ENCODE measurements at regions not wholly inside any gene's neighbourhood (a gene's known extent, or its start where the extent isn't known, plus 50 kb on each side); places are given as distances from the start of the nearest gene placed in this dataset.

GRCh38 chr16:73831220-73831619 lies 465.4 kb upstream of the PSMD7 start:
- TF ChIP-seq CTCF (conservative IDR thresholded peaks at IDR 0.05) = no peak
- peaks cover 8% of the 10 kb centered on the region for H3K9me3 Mint-ChIP-seq
- peaks cover 4% of the 10 kb centered on the region for H3K9me3 ChIP-seq (ENCODE audit: control insufficient read depth, low read length)
- no peak overlapping the region for H3K9ac ChIP-seq (ENCODE audit: extremely low read depth, low read length, poor library complexity, severe bottlenecking)
- no peaks in the 10 kb centered on the region for H3K27me3 ChIP-seq (ENCODE audit: control insufficient read depth, insufficient read depth, low read length, poor library complexity, severe bottlenecking)
- H3K4me1 ChIP-seq (ENCODE audit: control insufficient read depth, insufficient read depth, low read length) = no peaks in the 10 kb centered on the region
- no peak overlapping the region for H3K4me3 ChIP-seq (ENCODE audit: low read length)
- H3K27ac ChIP-seq (ENCODE audit: low read depth, low read length) = no peak overlapping the region
- no peaks in the 10 kb centered on the region for H3K36me3 ChIP-seq (ENCODE audit: control insufficient read depth, insufficient read depth, low read length)
- no peaks in the 10 kb centered on the region for H3K27me3 Mint-ChIP-seq (ENCODE audit: insufficient read depth)
- H3K4me1 Mint-ChIP-seq = no peaks in the 10 kb centered on the region
- no peak overlapping the region for H3K27ac Mint-ChIP-seq
- WGBS, 2 experiments (ENCODE audit: insufficient coverage in 1 of 2, insufficient read length in 1 of 2) = 92 to 100% methylated on average over 8 of the region's 8 CpGs
- peaks cover 4% of the 10 kb centered on the region for H3K36me3 Mint-ChIP-seq (ENCODE audit: low read depth)
- no peak overlapping the region for H3K4me3 Mint-ChIP-seq
- no peak for DNase-seq

- H3K27me3 Mint-ChIP-seq (ENCODE audit: insufficient read depth) = peaks cover 2% of the 10 kb centered on the region
- H3K36me3 ChIP-seq (ENCODE audit: control insufficient read depth, insufficient read depth, low read length) = no peaks in the 10 kb centered on the region
- H3K36me3 Mint-ChIP-seq (ENCODE audit: low read depth) = peaks cover 2% of the 10 kb centered on the region
- no peak overlapping the region for H3K9ac ChIP-seq (ENCODE audit: extremely low read depth, low read length, poor library complexity, severe bottlenecking)
- 92% methylated on average over 5 to 7 of the region's 7 CpGs for WGBS, 2 experiments (ENCODE audit: insufficient coverage in 1 of 2, insufficient read length in 1 of 2)
- H3K27ac Mint-ChIP-seq = no peak overlapping the region
- TF ChIP-seq CTCF (conservative IDR thresholded peaks at IDR 0.05) = no peak
- H3K27me3 ChIP-seq (ENCODE audit: control insufficient read depth, insufficient read depth, low read length, poor library complexity, severe bottlenecking) = no peaks in the 10 kb centered on the region
- no peaks in the 10 kb centered on the region for H3K9me3 ChIP-seq (ENCODE audit: control insufficient read depth, low read length)
- DNase-seq = no peak
- no peak overlapping the region for H3K4me3 ChIP-seq (ENCODE audit: low read length)
- no peak overlapping the region for H3K27ac ChIP-seq (ENCODE audit: low read depth, low read length)
- H3K4me3 Mint-ChIP-seq = no peak overlapping the region
- H3K4me1 Mint-ChIP-seq = no peaks in the 10 kb centered on the region
- peaks cover 8% of the 10 kb centered on the region for H3K9me3 Mint-ChIP-seq
- peaks cover 4% of the 10 kb centered on the region for H3K4me1 ChIP-seq (ENCODE audit: control insufficient read depth, insufficient read depth, low read length)
Measured at GRCh38 chr16:73823205-73823849, 473.3 kb upstream of the PSMD7 start.

- no peaks in the 10 kb centered on the region for H3K36me3 Mint-ChIP-seq (ENCODE audit: low read depth)
- H3K27me3 Mint-ChIP-seq (ENCODE audit: insufficient read depth) = peaks cover 2% of the 10 kb centered on the region
- peaks cover 4% of the 10 kb centered on the region for H3K4me1 ChIP-seq (ENCODE audit: control insufficient read depth, insufficient read depth, low read length)
- no peak overlapping the region for H3K4me3 Mint-ChIP-seq
- H3K9me3 ChIP-seq (ENCODE audit: control insufficient read depth, low read length) = no peaks in the 10 kb centered on the region
- peaks cover 3% of the 10 kb centered on the region for H3K9me3 Mint-ChIP-seq
- no peak for TF ChIP-seq CTCF (conservative IDR thresholded peaks at IDR 0.05)
- peaks cover 3% of the 10 kb centered on the region for H3K4me1 Mint-ChIP-seq
- no peak overlapping the region for H3K4me3 ChIP-seq (ENCODE audit: low read length)
- DNase-seq = no peak
- H3K36me3 ChIP-seq (ENCODE audit: control insufficient read depth, insufficient read depth, low read length) = no peaks in the 10 kb centered on the region
- H3K27ac Mint-ChIP-seq = no peak overlapping the region
- no peak overlapping the region for H3K27ac ChIP-seq (ENCODE audit: low read depth, low read length)
- WGBS, 2 experiments (ENCODE audit: insufficient coverage in 1 of 2, insufficient read length in 1 of 2) = 91 to 96% methylated on average over 11 to 13 of the region's 13 CpGs
- H3K27me3 ChIP-seq (ENCODE audit: control insufficient read depth, insufficient read depth, low read length, poor library complexity, severe bottlenecking) = no peaks in the 10 kb centered on the region
- H3K9ac ChIP-seq (ENCODE audit: extremely low read depth, low read length, poor library complexity, severe bottlenecking) = no peak overlapping the region
Measured at GRCh38 chr16:73817526-73818324, 478.9 kb upstream of the PSMD7 start.

Data from endodermal cell (in vitro differentiated cells).